IPS-15b (cell line): ENCODE measurements at regions not wholly inside any gene's neighbourhood (a gene's known extent, or its start where the extent isn't known, plus 50 kb on each side); places are given as distances from the start of the nearest gene placed in this dataset.
"Not testable (repeated sequence)": the region's sequence is repeated elsewhere in the genome, so short reads cannot be mapped to it uniquely, and the experiment has no call there.

Experiments used
- H3K27me3 ChIP-seq: one replicate; pipeline ENCODE4 v1.6.1; 2013; ENCODE audit warnings: low read length; ENCODE audit not compliant: control insufficient read depth, insufficient read depth
- H3K36me3 ChIP-seq: one replicate; pipeline ENCODE4 v1.6.1; 2013; ENCODE audit warnings: low read length; ENCODE audit not compliant: control insufficient read depth, insufficient read depth
- H3K4me1 ChIP-seq: one replicate; pipeline ENCODE4 v1.6.1; 2013; ENCODE audit warnings: mild to moderate bottlenecking, low read length; ENCODE audit not compliant: control insufficient read depth, insufficient read depth
- H3K4me3 ChIP-seq: one replicate; pipeline ENCODE4 v1.5.1; 2013; ENCODE audit warnings: low read depth, low read length
- H3K9ac ChIP-seq: one replicate; pipeline ENCODE4 v1.6.1; 2013; ENCODE audit warnings: low read depth, mild to moderate bottlenecking, low read length
- H3K9me3 ChIP-seq: one replicate; pipeline ENCODE4 v1.6.1; 2013; ENCODE audit warnings: mild to moderate bottlenecking, low read length; ENCODE audit not compliant: control insufficient read depth, insufficient read depth

DNA sequence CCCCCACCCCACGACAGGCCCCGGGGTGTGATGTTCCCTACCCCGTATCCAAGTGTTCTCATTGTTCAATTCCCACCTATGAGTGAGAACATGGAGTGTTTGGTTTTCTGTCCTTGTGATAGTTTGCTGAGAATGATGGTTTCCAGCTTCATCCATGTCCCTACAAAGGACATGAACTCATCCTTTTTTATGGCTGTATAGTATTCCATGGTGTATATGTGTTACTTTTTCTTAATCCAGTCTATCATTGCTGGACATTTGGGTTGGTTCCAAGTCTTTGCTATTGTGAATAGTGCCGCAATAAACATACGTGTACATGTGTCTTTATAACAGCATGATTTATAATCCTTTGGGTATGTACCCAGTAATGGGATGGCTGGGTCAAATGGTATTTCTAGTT lies 99.3 kb upstream of the RNU6-1 start:
- not testable (repeated sequence) for H3K36me3 ChIP-seq, H3K27me3 ChIP-seq, H3K9me3 ChIP-seq, H3K4me3 ChIP-seq, H3K9ac ChIP-seq, H3K4me1 ChIP-seq

DNA sequence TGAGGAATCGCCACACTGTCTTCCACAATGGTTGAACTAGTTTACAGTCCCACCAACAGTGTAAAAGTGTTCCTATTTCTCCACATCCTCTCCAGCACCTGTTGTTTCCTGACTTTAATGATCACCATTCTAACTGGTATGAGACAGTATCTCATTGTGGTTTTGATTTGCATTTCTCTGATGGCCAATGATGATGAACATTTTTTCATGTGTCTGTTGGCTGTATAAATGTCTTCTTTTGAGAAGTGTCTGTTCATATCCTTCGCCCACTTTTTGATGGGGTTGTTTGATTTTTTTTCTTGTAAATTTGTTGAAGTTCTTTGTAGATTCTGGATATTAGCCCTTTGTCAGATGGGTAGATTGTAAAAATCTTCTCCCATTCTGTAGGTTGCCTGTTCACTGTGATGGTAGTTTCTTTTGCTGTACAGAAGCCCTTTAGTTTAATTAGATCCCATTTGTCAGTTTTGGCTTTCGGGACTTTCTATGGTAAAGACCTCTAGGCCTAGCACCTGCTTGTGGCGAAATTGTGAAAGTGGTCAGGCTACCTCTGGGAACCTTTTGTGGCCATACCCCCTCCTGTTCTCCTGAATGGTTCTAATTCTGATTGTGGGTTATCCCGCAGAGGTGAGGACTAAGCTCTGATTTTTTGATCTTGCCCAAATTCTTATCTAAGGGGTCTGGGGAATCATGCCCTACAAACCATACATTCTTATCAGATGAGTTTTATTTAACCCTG lies 99.9 kb upstream of the RNU6-1 start:
- not testable (repeated sequence) for H3K36me3 ChIP-seq, H3K9me3 ChIP-seq, H3K9ac ChIP-seq, H3K27me3 ChIP-seq, H3K4me1 ChIP-seq, H3K4me3 ChIP-seq

DNA sequence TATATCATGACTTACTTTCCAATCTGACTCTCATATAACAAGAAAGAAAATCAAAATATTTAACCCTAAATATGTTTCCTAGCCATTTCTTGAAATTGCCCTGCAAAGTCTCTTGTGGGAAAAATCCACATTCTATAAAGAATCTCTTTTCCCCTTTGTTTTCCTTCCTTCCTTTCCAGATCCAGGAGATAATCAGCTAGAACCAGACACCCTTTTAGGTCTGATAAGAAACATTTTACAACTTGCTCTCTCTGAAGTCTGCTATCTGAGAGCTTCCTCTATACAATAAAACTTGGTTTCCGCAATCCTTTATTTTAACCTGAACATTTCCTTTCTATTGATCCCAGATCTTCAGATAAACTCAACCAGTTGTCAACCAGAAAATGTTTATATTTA lies 100.5 kb upstream of the RNU6-1 start:
- Histone ChIP-seq H3K27me3 (no peaks in the 10 kb centered on the region), H3K9me3 (no peaks in the 10 kb centered on the region), H3K4me1 (no peaks in the 10 kb centered on the region), H3K4me3 (no peak overlapping the region), H3K36me3 (no peaks in the 10 kb centered on the region), H3K9ac (no peak overlapping the region)

DNA sequence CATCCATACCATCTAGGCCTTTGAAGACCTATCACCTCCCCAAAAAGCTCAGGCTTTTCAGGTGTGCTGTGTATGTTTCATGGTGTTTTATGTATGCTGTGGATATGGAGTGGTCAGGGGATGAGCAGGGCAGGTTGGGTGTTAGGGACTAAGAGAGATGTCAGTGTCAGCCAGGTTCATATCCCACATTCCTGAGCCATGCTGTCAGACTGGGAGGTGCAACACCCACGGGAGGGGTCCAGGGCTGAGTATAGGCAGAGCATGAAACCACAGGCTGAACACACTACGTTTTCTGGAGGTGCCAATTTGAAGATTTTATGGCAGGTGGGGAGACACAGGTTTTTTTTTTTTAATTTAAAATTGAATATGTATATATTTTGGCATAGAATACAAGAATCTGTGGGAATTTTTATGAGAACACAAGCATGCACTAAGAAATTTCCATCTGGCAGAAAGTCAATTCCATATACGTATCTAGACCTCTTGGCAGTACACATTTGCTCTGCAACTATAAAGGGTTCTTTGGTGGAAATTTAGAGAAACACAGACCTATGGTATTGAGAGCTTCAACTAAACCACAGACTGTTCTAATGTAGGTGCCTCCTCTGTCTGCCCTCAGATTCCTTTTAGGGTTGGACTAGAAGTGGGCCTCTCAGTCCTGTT lies 101.9 kb upstream of the RNU6-1 start:
- Histone ChIP-seq H3K9me3 (no peaks in the 10 kb centered on the region), H3K4me1 (peaks cover 11% of the 10 kb centered on the region), H3K4me3 (no peak overlapping the region)

DNA sequence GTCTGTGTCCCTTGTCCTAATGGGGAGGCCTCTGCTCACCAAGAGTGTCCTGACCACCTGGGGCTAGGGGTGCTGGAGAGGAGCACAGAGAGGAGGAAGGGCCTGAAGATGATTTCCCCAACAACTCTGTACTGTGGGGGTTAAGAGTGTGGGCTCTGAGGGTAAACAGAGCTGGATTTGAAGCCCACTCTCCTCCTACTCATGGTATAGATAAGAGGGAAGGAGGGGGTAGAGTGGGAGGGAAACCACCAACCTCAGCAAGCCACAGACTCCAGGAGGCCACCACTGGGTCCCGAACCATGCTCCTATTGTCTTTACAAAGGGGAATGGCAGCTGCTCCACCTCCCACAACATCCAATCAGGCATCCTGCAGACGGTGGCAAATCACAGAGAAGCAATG lies 103.6 kb upstream of the RNU6-1 start:
- Histone ChIP-seq H3K9ac (no peak overlapping the region), H3K36me3 (no peaks in the 10 kb centered on the region), H3K4me3 (no peak overlapping the region), H3K4me1 (peaks cover 11% of the 10 kb centered on the region), H3K9me3 (no peaks in the 10 kb centered on the region), H3K27me3 (no peaks in the 10 kb centered on the region)

More for the DNA sequence above, 101.9 kb upstream of the RNU6-1 start:
- Histone ChIP-seq H3K36me3 (no peaks in the 10 kb centered on the region), H3K9ac (no peak overlapping the region), H3K27me3 (no peaks in the 10 kb centered on the region)

- no peaks in the 10 kb centered on the region for H3K36me3 ChIP-seq
- H3K4me3 ChIP-seq, result no peak overlapping the region
- H3K4me1 ChIP-seq, result peaks cover 11% of the 10 kb centered on the region
- no peaks in the 10 kb centered on the region for H3K9me3 ChIP-seq
- H3K9ac ChIP-seq, result no peak overlapping the region
- no peaks in the 10 kb centered on the region for H3K27me3 ChIP-seq
Observed at GRCh38 chr15:67944010-67944641, 104.3 kb upstream of the RNU6-1 start.

- no peak overlapping the region for H3K4me3 ChIP-seq
- no peaks in the 10 kb centered on the region for H3K36me3 ChIP-seq
- peaks cover 11% of the 10 kb centered on the region for H3K4me1 ChIP-seq
- H3K27me3 ChIP-seq, result no peaks in the 10 kb centered on the region
- no peak overlapping the region for H3K9ac ChIP-seq
- no peaks in the 10 kb centered on the region for H3K9me3 ChIP-seq
Observed at GRCh38 chr15:67945131-67945530, 105.3 kb upstream of the RNU6-1 start.

- Histone ChIP-seq H3K9ac (peak overlapping the region; percentile 14), H3K4me3 (peak overlapping the region; percentile 21), H3K4me1 (peaks cover 11% of the 10 kb centered on the region), H3K27me3 (no peaks in the 10 kb centered on the region), H3K9me3 (no peaks in the 10 kb centered on the region), H3K36me3 (no peaks in the 10 kb centered on the region)
Observed at GRCh38 chr15:67945951-67946700, 106.3 kb upstream of the RNU6-1 start.

GRCh38 chr15:67946701-67947100 lies 106.9 kb upstream of the RNU6-1 start:
- H3K9me3 ChIP-seq, result no peaks in the 10 kb centered on the region
- H3K36me3 ChIP-seq, result no peaks in the 10 kb centered on the region
- H3K4me1 ChIP-seq, result peaks cover 11% of the 10 kb centered on the region
- no peak overlapping the region for H3K4me3 ChIP-seq
- H3K9ac ChIP-seq, result peak overlapping the region; percentile 14
- H3K27me3 ChIP-seq, result no peaks in the 10 kb centered on the region

GRCh38 chr15:67947254-67948039 lies 106.7 kb upstream of the PIAS1 start:
- Histone ChIP-seq H3K9me3 (no peaks in the 10 kb centered on the region), H3K27me3 (no peaks in the 10 kb centered on the region), H3K9ac (no peak overlapping the region), H3K36me3 (no peaks in the 10 kb centered on the region), H3K4me1 (peaks cover 11% of the 10 kb centered on the region), H3K4me3 (no peak overlapping the region)

GRCh38 chr15:67948215-67948614 lies 105.9 kb upstream of the PIAS1 start:
- no peaks in the 10 kb centered on the region for H3K9me3 ChIP-seq
- no peak overlapping the region for H3K4me3 ChIP-seq
- peaks cover 11% of the 10 kb centered on the region for H3K4me1 ChIP-seq
- no peak overlapping the region for H3K9ac ChIP-seq
- no peaks in the 10 kb centered on the region for H3K27me3 ChIP-seq
- H3K36me3 ChIP-seq, result no peaks in the 10 kb centered on the region
